Parathyroid adenoma (tissue), 2 donors: ENCODE measurements at regions not wholly inside any gene's neighbourhood (a gene's known extent, or its start where the extent isn't known, plus 50 kb on each side); places are given as distances from the start of the nearest gene placed in this dataset.

Experiments
- H2AFZ ChIP-seq: fragments of 300-600 bp; sonication (generic); one replicate; pipeline ENCODE4 v1.7.0; 2017; ENCODE audit warnings: antibody characterized with exemption, mild to moderate bottlenecking
- H3K27ac ChIP-seq: fragments of 300-600 bp; sonication (generic); one replicate; pipeline ENCODE4 v1.7.0; 2017
- H3K27me3 ChIP-seq: fragments of 300-600 bp; sonication (generic); one replicate; pipeline ENCODE4 v1.7.0; 2017; ENCODE audit warnings: low read length; ENCODE audit not compliant: control insufficient read depth, insufficient read depth
- H3K36me3 ChIP-seq: fragments of 300-600 bp; sonication (generic); one replicate; pipeline ENCODE4 v1.7.0; 2017; ENCODE audit warnings: low read length; ENCODE audit not compliant: control insufficient read depth, insufficient read depth
- H3K4me1 ChIP-seq: fragments of 300-600 bp; sonication (generic); one replicate; pipeline ENCODE4 v1.7.0; 2017; ENCODE audit warnings: control low read depth
- H3K4me2 ChIP-seq: fragments of 300-600 bp; sonication (generic); one replicate; pipeline ENCODE4 v1.7.0; 2017; ENCODE audit warnings: low read length
- H3K4me3 ChIP-seq: fragments of 300-600 bp; sonication (generic); one replicate; pipeline ENCODE4 v1.7.0; 2017; ENCODE audit warnings: low read depth, low read length
- H3K79me2 ChIP-seq: fragments of 300-600 bp; sonication (generic); one replicate; pipeline ENCODE4 v1.7.0; 2017; ENCODE audit warnings: control low read depth
- H3K9ac ChIP-seq: fragments of 300-600 bp; sonication (generic); one replicate; pipeline ENCODE4 v1.7.0; 2017; ENCODE audit warnings: mild to moderate bottlenecking
- H3K9me3 ChIP-seq: fragments of 300-600 bp; sonication (generic); one replicate; pipeline ENCODE4 v1.7.0; 2017; ENCODE audit warnings: low read length; ENCODE audit not compliant: control insufficient read depth
- CTCF ChIP-seq: fragments of 300-600 bp; sonication (generic); IDR thresholded peaks from one replicate; pipeline ENCODE4 v1.7.0; 2017; ENCODE audit warnings: antibody characterized with exemption, mild to moderate bottlenecking
- donor health status: primary hyperparathyroidism.

GRCh38 chr17:52476638-52477313 is 318.3 kb upstream of the CA10 start:
- TF ChIP-seq CTCF: no peak
- Histone ChIP-seq H3K27me3 (no peaks in the 10 kb centered on the region), H2AFZ (no peak overlapping the region), H3K36me3 (no peaks in the 10 kb centered on the region), H3K9me3 (no peaks in the 10 kb centered on the region), H3K4me2 (no peak overlapping the region), H3K4me1 (no peaks in the 10 kb centered on the region), H3K4me3 (no peak overlapping the region), H3K9ac (no peak overlapping the region), H3K79me2 (no peaks in the 10 kb centered on the region), H3K27ac (no peak overlapping the region)

DNA sequence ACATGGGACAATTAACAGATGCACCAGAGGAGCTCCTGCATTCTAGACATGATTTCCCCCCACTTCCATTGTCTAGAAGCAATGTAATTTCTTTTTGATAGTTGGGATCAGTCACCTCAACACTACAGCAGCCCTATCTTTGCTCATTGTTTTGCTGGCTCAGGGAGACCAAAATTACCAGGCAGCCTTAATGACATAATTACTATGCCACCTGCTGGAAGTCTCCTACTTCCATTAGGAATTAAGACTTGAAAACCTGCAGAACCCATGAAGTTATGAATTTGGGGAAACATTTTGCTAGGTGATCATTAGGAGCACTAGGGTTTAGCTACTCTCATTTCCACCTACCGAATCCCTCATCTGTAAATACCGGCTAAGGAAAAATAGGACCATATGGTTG is 312.0 kb upstream of the CA10 start:
- Histone ChIP-seq H3K36me3 (no peaks in the 10 kb centered on the region), H3K4me2 (no peak overlapping the region), H3K9ac (no peak overlapping the region), H3K79me2 (no peaks in the 10 kb centered on the region), H2AFZ (no peak overlapping the region), H3K4me3 (no peak overlapping the region), H3K27ac (no peak overlapping the region), H3K9me3 (no peaks in the 10 kb centered on the region), H3K27me3 (no peaks in the 10 kb centered on the region), H3K4me1 (no peaks in the 10 kb centered on the region)
- TF ChIP-seq CTCF: no peak

DNA sequence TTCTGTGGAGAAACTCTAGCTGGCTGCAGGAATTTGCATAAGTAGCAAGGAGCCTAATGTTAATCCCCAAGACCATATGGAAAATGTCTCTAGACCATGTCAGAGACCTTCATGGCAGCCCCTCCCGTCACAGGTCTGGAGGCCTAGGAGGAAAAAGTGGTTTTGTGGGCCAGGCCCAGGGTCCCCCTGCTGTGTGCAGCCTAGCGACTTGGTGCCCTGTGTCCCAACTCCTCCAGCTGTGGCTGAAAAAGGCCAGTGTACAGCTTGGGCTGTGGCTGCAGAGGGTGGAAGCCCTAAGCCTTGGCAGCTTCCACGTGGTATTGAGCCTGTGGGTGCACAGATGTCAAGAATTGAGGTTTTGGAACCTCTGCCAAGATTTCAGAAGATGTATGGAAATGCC is 306.9 kb upstream of the CA10 start:
- Histone ChIP-seq H3K9me3 (no peaks in the 10 kb centered on the region), H3K4me3 (no peak overlapping the region), H3K4me2 (no peak overlapping the region), H3K9ac (no peak overlapping the region), H3K4me1 (no peaks in the 10 kb centered on the region), H3K27me3 (no peaks in the 10 kb centered on the region), H3K79me2 (no peaks in the 10 kb centered on the region), H3K27ac (no peak overlapping the region), H3K36me3 (no peaks in the 10 kb centered on the region), H2AFZ (no peak overlapping the region)
- no peak for TF ChIP-seq CTCF

- Histone ChIP-seq H2AFZ (no peak overlapping the region), H3K4me1 (no peaks in the 10 kb centered on the region), H3K36me3 (no peaks in the 10 kb centered on the region), H3K79me2 (no peaks in the 10 kb centered on the region), H3K9ac (no peak overlapping the region), H3K9me3 (no peaks in the 10 kb centered on the region), H3K27me3 (no peaks in the 10 kb centered on the region), H3K4me3 (no peak overlapping the region), H3K4me2 (no peak overlapping the region), H3K27ac (no peak overlapping the region)
- TF ChIP-seq CTCF: no peak
Measured at GRCh38 chr17:52451294-52451861, 292.9 kb upstream of the CA10 start.

GRCh38 chr17:52442350-52442749 is 283.8 kb upstream of the CA10 start:
- no peak overlapping the region for H3K4me3 ChIP-seq
- no peaks in the 10 kb centered on the region for H3K79me2 ChIP-seq
- H3K27me3 ChIP-seq: no peaks in the 10 kb centered on the region
- H3K9me3 ChIP-seq: no peaks in the 10 kb centered on the region
- no peak overlapping the region for H2AFZ ChIP-seq
- H3K9ac ChIP-seq: no peak overlapping the region
- H3K36me3 ChIP-seq: no peaks in the 10 kb centered on the region
- H3K4me1 ChIP-seq: no peaks in the 10 kb centered on the region
- H3K4me2 ChIP-seq: no peak overlapping the region
- no peak overlapping the region for H3K27ac ChIP-seq
- TF ChIP-seq CTCF: no peak
